ENCODE measurements at regions not wholly inside any gene's neighbourhood (a gene's known extent, or its start where the extent isn't known, plus 50 kb on each side); places are given as distances from the start of the nearest gene placed in this dataset.
"Not testable (repeated sequence)": the region's sequence is repeated elsewhere in the genome, so short reads cannot be mapped to it uniquely, and the experiment has no call there.

DNA sequence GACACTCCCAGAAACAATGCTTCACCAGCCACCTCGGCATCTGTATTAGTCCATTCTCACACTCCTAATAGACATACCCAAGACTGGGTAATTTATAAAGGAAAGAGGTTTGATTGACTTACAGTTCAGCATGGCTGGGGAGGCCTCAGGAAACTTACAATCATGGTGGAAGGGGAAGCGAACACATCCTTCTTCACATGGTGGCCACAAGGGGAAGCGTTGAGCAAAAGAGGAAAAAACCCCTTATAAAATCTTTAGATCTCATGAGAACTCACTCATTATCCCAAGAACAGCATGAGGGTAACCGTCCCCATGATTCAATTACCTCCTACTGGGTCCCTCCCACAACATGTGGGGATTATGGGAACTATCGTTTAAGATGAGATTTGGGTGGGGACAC is 140.9 kb downstream of the LIG4 start:
- TF ChIP-seq, protein P1, sequence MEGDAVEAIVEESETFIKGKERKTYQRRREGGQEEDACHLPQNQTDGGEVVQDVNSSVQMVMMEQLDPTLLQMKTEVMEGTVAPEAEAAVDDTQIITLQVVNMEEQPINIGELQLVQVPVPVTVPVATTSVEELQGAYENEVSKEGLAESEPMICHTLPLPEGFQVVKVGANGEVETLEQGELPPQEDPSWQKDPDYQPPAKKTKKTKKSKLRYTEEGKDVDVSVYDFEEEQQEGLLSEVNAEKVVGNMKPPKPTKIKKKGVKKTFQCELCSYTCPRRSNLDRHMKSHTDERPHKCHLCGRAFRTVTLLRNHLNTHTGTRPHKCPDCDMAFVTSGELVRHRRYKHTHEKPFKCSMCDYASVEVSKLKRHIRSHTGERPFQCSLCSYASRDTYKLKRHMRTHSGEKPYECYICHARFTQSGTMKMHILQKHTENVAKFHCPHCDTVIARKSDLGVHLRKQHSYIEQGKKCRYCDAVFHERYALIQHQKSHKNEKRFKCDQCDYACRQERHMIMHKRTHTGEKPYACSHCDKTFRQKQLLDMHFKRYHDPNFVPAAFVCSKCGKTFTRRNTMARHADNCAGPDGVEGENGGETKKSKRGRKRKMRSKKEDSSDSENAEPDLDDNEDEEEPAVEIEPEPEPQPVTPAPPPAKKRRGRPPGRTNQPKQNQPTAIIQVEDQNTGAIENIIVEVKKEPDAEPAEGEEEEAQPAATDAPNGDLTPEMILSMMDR (IDR thresholded peaks at IDR 0.05): peak in 2 of 12 donors; percentile 9 to 15
- TF ChIP-seq POLR2A (IDR thresholded peaks at IDR 0.05): not testable (repeated sequence)
